MCF 10A (cell line): ENCODE measurements at regions not wholly inside any gene's neighbourhood (a gene's known extent, or its start where the extent isn't known, plus 50 kb on each side); places are given as distances from the start of the nearest gene placed in this dataset.

Experiments used
- BruUV-seq: library from RNA; stranded (reverse); fragments of 400-500 nt; replicated peaks from 2 replicates; lab custom pipeline; 2021; lab: Mats Ljungman, UMichigan
- CTCF ChIA-PET: fragments of 300-600 bp; sonication (Branson Sonifier 250); formaldehyde crosslinking; extraction: SDS; loops from one replicate; lab custom pipeline; 2021; ENCODE audit warnings: antibody characterized with exemption, inconsistent platforms; lab: Yijun Ruan, JAX
- POLR2A ChIA-PET: fragments of 300-600, 350-650 bp; sonication (Branson Sonifier 250); formaldehyde crosslinking; extraction: SDS; loops from one replicate; lab custom pipeline; 2020; ENCODE audit warnings: antibody characterized with exemption, inconsistent platforms; lab: Yijun Ruan, JAX
- DNase-seq: peaks from one replicate; pipeline ENCODE4 v3.0.0-alpha.2; 2018; ENCODE audit not compliant: unreplicated experiment
- H3K27ac Mint-ChIP-seq: one replicate; pipeline ENCODE4 v1.8.0; 2022; ENCODE audit warnings: mild to moderate bottlenecking, low read depth, mixed read lengths; ENCODE audit not compliant: unreplicated experiment
- H3K27me3 Mint-ChIP-seq: one replicate; pipeline ENCODE4 v1.8.0; 2022; ENCODE audit warnings: mixed read lengths; ENCODE audit not compliant: insufficient read depth, unreplicated experiment
- H3K36me3 Mint-ChIP-seq: one replicate; pipeline ENCODE4 v1.8.0; 2022; ENCODE audit warnings: mild to moderate bottlenecking, moderate library complexity, mixed read lengths; ENCODE audit not compliant: insufficient read depth, unreplicated experiment
- H3K4me1 Mint-ChIP-seq: one replicate; pipeline ENCODE4 v1.8.0; 2022; ENCODE audit warnings: mixed read lengths; ENCODE audit not compliant: insufficient read depth, unreplicated experiment
- H3K4me3 Mint-ChIP-seq: one replicate; pipeline ENCODE4 v1.8.0; 2022; ENCODE audit warnings: mild to moderate bottlenecking, moderate library complexity, mixed read lengths; ENCODE audit not compliant: unreplicated experiment
- H3K9me3 Mint-ChIP-seq: one replicate; pipeline ENCODE4 v1.8.0; 2022; ENCODE audit warnings: mixed read lengths; ENCODE audit not compliant: unreplicated experiment
- intact Hi-C: fragments of 100-400 bp; cut with micrococcal nuclease; formaldehyde crosslinking; loops from 2 replicates; pipeline ENCODE4 v1.14.1; 2022
- TF ChIP-seq, protein P1 (sequence below): fragments of 200-600 bp; IDR thresholded peaks from one replicate; pipeline ENCODE4 v1.8.0; 2022; ENCODE audit warnings: antibody characterized with exemption, mild to moderate bottlenecking; ENCODE audit not compliant: unreplicated experiment

DNA sequence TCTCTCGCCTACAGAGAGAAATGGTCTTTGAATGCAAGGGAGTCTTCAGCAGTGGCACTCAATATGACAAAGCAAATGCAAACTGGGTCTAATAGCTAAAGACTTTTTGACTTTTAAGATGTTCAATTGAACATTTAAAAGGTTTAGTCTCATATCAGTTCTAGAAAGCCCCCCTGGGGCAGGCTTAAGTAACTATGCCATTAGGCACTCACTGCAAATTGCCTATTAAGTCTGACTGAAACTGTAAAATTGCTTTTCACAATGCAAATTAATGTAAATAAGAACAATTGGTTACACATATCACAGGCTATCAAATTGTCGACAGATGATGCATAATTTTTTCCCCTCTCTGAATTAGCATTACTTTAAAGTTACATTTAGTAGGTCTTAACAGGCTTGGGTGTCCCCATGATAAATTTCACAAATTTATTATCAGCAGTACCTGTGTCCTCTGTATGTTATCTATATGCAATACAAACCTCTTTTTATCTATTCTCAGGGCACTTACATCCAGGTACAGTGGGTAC, 329.1 kb downstream of the LRRIQ3 start:
- no peaks in the 10 kb centered on the region for H3K27me3 Mint-ChIP-seq
- no TSS peak for BruUV-seq
- H3K9me3 Mint-ChIP-seq = no peaks in the 10 kb centered on the region
- no peak for DNase-seq
- H3K36me3 Mint-ChIP-seq = no peaks in the 10 kb centered on the region
- ChIA-PET POLR2A (no interaction called here), CTCF (no interaction called here)
- TF ChIP-seq, protein P1, sequence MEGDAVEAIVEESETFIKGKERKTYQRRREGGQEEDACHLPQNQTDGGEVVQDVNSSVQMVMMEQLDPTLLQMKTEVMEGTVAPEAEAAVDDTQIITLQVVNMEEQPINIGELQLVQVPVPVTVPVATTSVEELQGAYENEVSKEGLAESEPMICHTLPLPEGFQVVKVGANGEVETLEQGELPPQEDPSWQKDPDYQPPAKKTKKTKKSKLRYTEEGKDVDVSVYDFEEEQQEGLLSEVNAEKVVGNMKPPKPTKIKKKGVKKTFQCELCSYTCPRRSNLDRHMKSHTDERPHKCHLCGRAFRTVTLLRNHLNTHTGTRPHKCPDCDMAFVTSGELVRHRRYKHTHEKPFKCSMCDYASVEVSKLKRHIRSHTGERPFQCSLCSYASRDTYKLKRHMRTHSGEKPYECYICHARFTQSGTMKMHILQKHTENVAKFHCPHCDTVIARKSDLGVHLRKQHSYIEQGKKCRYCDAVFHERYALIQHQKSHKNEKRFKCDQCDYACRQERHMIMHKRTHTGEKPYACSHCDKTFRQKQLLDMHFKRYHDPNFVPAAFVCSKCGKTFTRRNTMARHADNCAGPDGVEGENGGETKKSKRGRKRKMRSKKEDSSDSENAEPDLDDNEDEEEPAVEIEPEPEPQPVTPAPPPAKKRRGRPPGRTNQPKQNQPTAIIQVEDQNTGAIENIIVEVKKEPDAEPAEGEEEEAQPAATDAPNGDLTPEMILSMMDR = no peak
- no peak overlapping the region for H3K4me3 Mint-ChIP-seq
- H3K4me1 Mint-ChIP-seq = no peaks in the 10 kb centered on the region
- intact Hi-C loops = no loop called here
- no peak overlapping the region for H3K27ac Mint-ChIP-seq

DNA sequence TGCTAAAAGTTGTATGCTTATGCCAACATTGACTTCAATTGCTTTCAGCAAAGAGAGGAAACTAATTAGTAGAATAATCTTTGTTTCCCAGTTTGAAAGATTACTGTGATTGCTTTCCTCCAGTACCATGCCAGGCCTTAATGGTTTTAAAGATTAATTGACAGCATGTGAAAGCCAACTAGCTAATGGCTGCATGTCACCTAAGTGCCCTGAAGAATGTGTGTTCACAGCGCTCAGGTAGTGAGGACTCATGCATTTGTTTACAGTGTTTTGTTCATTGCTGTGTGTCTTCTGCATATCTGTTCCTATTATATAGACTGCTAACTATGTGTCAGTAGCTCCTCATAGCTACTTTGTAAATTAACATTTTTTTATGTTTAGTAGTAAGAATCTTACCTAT, 335.6 kb downstream of the LRRIQ3 start:
- Mint-ChIP-seq H3K9me3 (no peaks in the 10 kb centered on the region), H3K4me3 (no peak overlapping the region), H3K27ac (no peak overlapping the region), H3K36me3 (no peaks in the 10 kb centered on the region), H3K4me1 (peaks cover 10% of the 10 kb centered on the region), H3K27me3 (no peaks in the 10 kb centered on the region)
- ChIA-PET CTCF (no interaction called here), POLR2A (no interaction called here)
- no TSS peak for BruUV-seq
- intact Hi-C loops = no loop called here
- DNase-seq = no peak
- TF ChIP-seq, protein P1 = no peak

DNA sequence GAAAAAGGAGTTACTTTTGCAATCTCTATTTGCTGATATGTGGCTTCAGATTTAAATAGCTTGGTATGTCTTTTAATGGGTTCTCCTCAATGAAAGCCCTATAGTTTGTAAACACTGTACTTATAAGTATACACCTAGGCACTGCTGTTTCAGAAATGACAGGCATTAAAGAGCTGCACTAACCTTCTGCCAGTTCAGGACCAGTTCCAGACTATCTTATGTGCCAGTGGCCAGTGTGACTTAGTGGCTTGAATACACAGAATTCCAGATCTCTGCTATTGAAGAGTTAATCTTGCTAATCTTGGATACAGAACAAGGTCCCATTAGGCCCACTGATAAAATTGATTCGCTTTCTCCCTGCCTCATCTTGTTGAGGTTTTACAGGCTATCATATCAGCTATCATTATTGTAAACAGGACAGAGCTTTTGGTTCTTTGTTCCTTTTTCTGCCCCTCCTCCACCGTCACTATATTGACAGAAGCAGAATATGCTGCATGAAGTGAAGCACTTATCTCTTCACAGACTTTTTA, 337.5 kb downstream of the LRRIQ3 start:
- no TSS peak for BruUV-seq
- CTCF ChIA-PET = interaction anchor here (0.7 to 0.9 kb wide), 2 partner anchors 10 to 823 kb away, joined by 3 to 4 read pairs; no protein-coding TSS in a partner anchor

DNA sequence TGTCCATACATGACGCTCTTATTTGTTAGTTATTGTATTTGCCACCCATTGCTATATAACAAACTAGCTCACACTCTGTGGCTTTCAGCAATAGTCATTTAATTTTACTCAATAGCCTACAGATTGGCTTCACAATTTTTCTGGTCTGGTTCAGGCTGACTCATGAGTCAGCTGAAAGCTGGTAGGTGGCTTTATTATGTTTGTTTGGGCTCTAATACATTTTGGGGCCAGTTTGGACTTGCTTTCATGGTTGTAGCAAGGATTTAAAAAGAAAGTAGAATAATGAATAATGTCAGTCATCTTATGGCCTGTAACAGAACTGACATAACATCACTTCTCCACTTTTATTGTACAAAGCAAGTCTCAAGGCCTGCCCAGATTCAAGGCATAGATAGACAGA, 338.7 kb downstream of the LRRIQ3 start:
- DNase-seq = peak; percentile 66
- H3K27me3 Mint-ChIP-seq = no peaks in the 10 kb centered on the region
- H3K9me3 Mint-ChIP-seq = no peaks in the 10 kb centered on the region
- POLR2A ChIA-PET = interaction anchor here (0.6 kb wide), 1 partner anchor 1223 kb away, joined by 4 read pairs; no protein-coding TSS in a partner anchor
- no peaks in the 10 kb centered on the region for H3K36me3 Mint-ChIP-seq
- TF ChIP-seq, protein P1 = no peak
- BruUV-seq = no TSS peak
- intact Hi-C loops = no loop called here
- H3K27ac Mint-ChIP-seq = peak overlapping the region; percentile 21
- peaks cover 10% of the 10 kb centered on the region for H3K4me1 Mint-ChIP-seq
- CTCF ChIA-PET = interaction anchor here (1.0 kb wide), 1 partner anchor 20 kb away, joined by 3 read pairs; no protein-coding TSS in a partner anchor
- no peak overlapping the region for H3K4me3 Mint-ChIP-seq

More for the DNA sequence above, 337.5 kb downstream of the LRRIQ3 start:
- intact Hi-C loops = no loop called here
- Mint-ChIP-seq H3K9me3 (no peaks in the 10 kb centered on the region), H3K27ac (no peak overlapping the region), H3K27me3 (no peaks in the 10 kb centered on the region), H3K4me3 (no peak overlapping the region), H3K36me3 (no peaks in the 10 kb centered on the region), H3K4me1 (peaks cover 10% of the 10 kb centered on the region)
- no peak for DNase-seq
- TF ChIP-seq, protein P1 = no peak
- POLR2A ChIA-PET = no interaction called here
